SK-N-SH (cell line): ENCODE measurements at regions not wholly inside any gene's neighbourhood (a gene's known extent, or its start where the extent isn't known, plus 50 kb on each side); places are given as distances from the start of the nearest gene placed in this dataset.

Experiments used
- CTCF ChIA-PET: fragments of 300-600, 350-600 bp; formaldehyde crosslinking; extraction: SDS; loops from one replicate; lab custom pipeline; 2021; lab: Yijun Ruan, JAX
- POLR2A ChIA-PET: fragments of 350-600 bp; sonication (Branson Sonifier 250); formaldehyde crosslinking; extraction: SDS; loops from one replicate; lab custom pipeline; 2020; ENCODE audit warnings: antibody characterized with exemption, inconsistent platforms; lab: Yijun Ruan, JAX
- DNase-seq: peaks from one replicate; pipeline ENCODE4 v3.0.0; 2012
- H2AFZ ChIP-seq: fragments of 200-600 bp; sonication (generic); 2 replicates; pipeline ENCODE4 v1.8.1; 2016; ENCODE audit warnings: antibody characterized with exemption, mild to moderate bottlenecking, low read depth
- H3F3A ChIP-seq: fragments of 200-600 bp; sonication (generic); replicated peaks from 2 replicates; pipeline ENCODE3; 2016; ENCODE audit warnings: antibody characterized with exemption, mild to moderate bottlenecking; ENCODE audit not compliant: insufficient read depth
- H3K27ac ChIP-seq, 2 experiments: fragments of 200-500 bp in 1 of 2; fragments of 200-600 bp in 1 of 2; sonication (Bioruptor generic) in 1 of 2; sonication (generic), shearing (Covaris generic) in 1 of 2; 2 replicates each; pipeline versions ENCODE4 v1.5.1 to v1.6.1; 2014 to 2016; ENCODE audit warnings: low read depth in 2 of 2, inconsistent platforms in 1 of 2, low read length in 1 of 2, mild to moderate bottlenecking in 1 of 2, mixed read lengths in 1 of 2
- H3K27me3 ChIP-seq: fragments of 200-600 bp; sonication (generic), shearing (Covaris generic); 2 replicates; pipeline ENCODE4 v1.6.1; 2016; ENCODE audit warnings: mixed run types; ENCODE audit not compliant: insufficient read depth
- H3K36me3 ChIP-seq, 2 experiments: fragments of 200-500 bp in 1 of 2; fragments of 200-600 bp in 1 of 2; sonication (Bioruptor generic) in 1 of 2; sonication (generic) in 1 of 2; replicated peaks in 1 of 2; 2 replicates each; pipeline versions ENCODE3 to v1.5.1; 2014 to 2016; ENCODE audit warnings: low read length in 1 of 2, mild to moderate bottlenecking in 1 of 2; ENCODE audit not compliant: insufficient read depth in 2 of 2, control insufficient read depth in 1 of 2
- H3K4me1 ChIP-seq, 2 experiments: fragments of 200-500 bp in 1 of 2; fragments of 200-600 bp in 1 of 2; sonication (Bioruptor generic) in 1 of 2; sonication (generic), shearing (Covaris generic) in 1 of 2; 2 replicates each; pipeline versions ENCODE4 v1.5.1 to v1.6.1; 2014 to 2016; ENCODE audit warnings: low read depth in 1 of 2, low read length in 1 of 2, mixed run types in 1 of 2; ENCODE audit not compliant: insufficient read depth in 2 of 2, control insufficient read depth in 1 of 2
- H3K4me2 ChIP-seq: fragments of 200-600 bp; sonication (generic), shearing (Covaris generic); 2 replicates; pipeline ENCODE4 v1.6.1; 2017; ENCODE audit warnings: mixed run types
- H3K4me3 ChIP-seq, 2 experiments: fragments of 200-500 bp in 1 of 2; fragments of 200-600 bp in 1 of 2; sonication (Bioruptor generic) in 1 of 2; sonication (generic), shearing (Covaris generic) in 1 of 2; 2 replicates each; pipeline versions ENCODE4 v1.5.1 to v1.8.1; 2014 to 2016; ENCODE audit warnings: low read depth in 2 of 2, inconsistent platforms in 1 of 2, low read length in 1 of 2, mild to moderate bottlenecking in 1 of 2, mixed read lengths in 1 of 2, moderate library complexity in 1 of 2
- H3K79me2 ChIP-seq: fragments of 200-600 bp; sonication (generic); 2 replicates; pipeline ENCODE4 v1.8.1; 2017; ENCODE audit warnings: mild to moderate bottlenecking; ENCODE audit not compliant: insufficient read depth
- H3K9ac ChIP-seq: fragments of 200-600 bp; sonication (generic); 2 replicates; pipeline ENCODE4 v1.6.1; 2017; ENCODE audit warnings: mixed run types
- H3K9me2 ChIP-seq: fragments of 200-600 bp; sonication (generic); 2 replicates; pipeline ENCODE4 v1.6.1; 2017; ENCODE audit warnings: mixed run types
- H3K9me3 ChIP-seq: fragments of 200-600 bp; sonication (generic); 2 replicates; pipeline ENCODE4 v1.6.1; 2017; ENCODE audit warnings: mixed run types, mild to moderate bottlenecking, moderate library complexity
- H4K20me1 ChIP-seq: fragments of 200-600 bp; sonication (generic); 2 replicates; pipeline ENCODE4 v1.6.1; 2017; ENCODE audit warnings: mild to moderate bottlenecking, mixed run types; ENCODE audit not compliant: insufficient read depth
- FOXM1 ChIP-seq: IDR thresholded peaks from 2 replicates; pipeline ENCODE4 v1.4.0; 2012; ENCODE audit warnings: low read depth, mild to moderate bottlenecking
- GABPA ChIP-seq: IDR thresholded peaks from 2 replicates; pipeline ENCODE4 v1.4.0; 2012; ENCODE audit warnings: low read depth, mild to moderate bottlenecking
- MEF2A ChIP-seq: IDR thresholded peaks from 2 replicates; pipeline ENCODE4 v1.4.0; 2012; ENCODE audit warnings: low read depth, borderline replicate concordance
- MXI1 ChIP-seq: IDR thresholded peaks from 2 replicates; pipeline ENCODE4 v1.6.1; 2012; ENCODE audit warnings: mild to moderate bottlenecking, low read depth, low read length, improper control_type of control experiment
- NFIC ChIP-seq: IDR thresholded peaks from 2 replicates; pipeline ENCODE4 v1.4.0; 2012; ENCODE audit warnings: borderline replicate concordance
- RAD21 ChIP-seq: IDR thresholded peaks from 2 replicates; pipeline ENCODE4 v1.6.1; 2012; ENCODE audit warnings: mild to moderate bottlenecking, low read length
- RCOR1 ChIP-seq: fragments of 150-350 bp; IDR thresholded peaks from 2 replicates; pipeline ENCODE4 v1.6.1; 2017; ENCODE audit warnings: antibody characterized with exemption, low read length
- RFX5 ChIP-seq: IDR thresholded peaks from 2 replicates; pipeline ENCODE4 v1.6.1; 2012; ENCODE audit warnings: mild to moderate bottlenecking, improper control_type of control experiment, low read length
- TAF1 ChIP-seq: IDR thresholded peaks from 2 replicates; pipeline ENCODE4 v1.6.1; 2012; ENCODE audit warnings: low read depth, mild to moderate bottlenecking, low read length, moderate library complexity, borderline replicate concordance
- YY1 ChIP-seq: IDR thresholded peaks from 2 replicates; pipeline ENCODE4 v1.4.0; 2012; ENCODE audit warnings: low read depth, mild to moderate bottlenecking
- WGBS: methylation state at CpG from one replicate; pipeline ENCODE4 v1.1.6; 2017; ENCODE audit warnings: low lambda C conversion rate; 5-methylcytosine and 5-hydroxymethylcytosine counted together
- TF ChIP-seq, protein P1 (sequence below): IDR thresholded peaks from 2 replicates; pipeline ENCODE4 v1.4.0; 2012; ENCODE audit warnings: low read depth, borderline replicate concordance
- TF ChIP-seq, protein P2 (sequence below): fragments of 150-350 bp; IDR thresholded peaks from 2 replicates; pipeline ENCODE4 v1.6.1; 2017; ENCODE audit warnings: antibody characterized with exemption, low read length, low read depth, borderline replicate concordance
- TF ChIP-seq, protein P3 (sequence below): fragments of 150-350 bp; IDR thresholded peaks from 2 replicates; pipeline ENCODE4 v1.6.1; 2016; ENCODE audit warnings: mild to moderate bottlenecking, low read depth, low read length
- TF ChIP-seq, protein P4 (sequence below): IDR thresholded peaks from 2 replicates; pipeline ENCODE4 v1.4.0; 2012; ENCODE audit warnings: low read depth
- TF ChIP-seq, protein P5 (sequence below): fragments of 200-600 bp; sonication (generic); IDR thresholded peaks from 2 replicates; pipeline ENCODE4 v1.6.1; 2017; ENCODE audit warnings: antibody characterized with exemption, mild to moderate bottlenecking, moderate library complexity

DNA sequence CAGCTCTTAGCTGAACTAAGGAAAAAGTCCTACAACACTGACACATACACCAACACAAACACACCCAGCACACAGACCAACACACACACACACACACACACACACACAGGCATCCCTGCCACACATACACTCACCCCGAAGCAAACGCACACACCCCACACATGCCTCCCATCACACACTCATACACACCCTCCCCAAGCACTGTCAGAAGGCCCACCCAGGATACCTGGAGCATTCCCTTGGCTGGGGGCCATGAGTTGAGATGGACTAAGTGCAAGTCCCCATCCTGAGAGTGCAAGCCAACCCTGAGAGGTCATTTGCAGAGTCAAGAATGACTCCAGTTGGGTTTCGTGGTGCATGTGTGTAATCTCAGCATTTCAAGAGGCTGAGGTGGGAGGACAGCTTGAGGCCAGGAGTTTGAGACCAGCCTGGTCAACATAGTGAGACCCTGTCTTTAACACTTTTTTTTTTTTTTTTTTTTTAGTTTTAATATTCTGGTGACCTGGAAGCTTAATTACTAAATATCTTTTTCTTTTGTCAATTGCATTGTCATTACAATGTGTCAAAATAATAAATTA, 117.3 kb downstream of the RHOU start:
- 93% methylated on average over 3 of the region's 3 CpGs for WGBS
- H3K9ac ChIP-seq = no peak overlapping the region
- POLR2A ChIA-PET = no interaction called here

DNA sequence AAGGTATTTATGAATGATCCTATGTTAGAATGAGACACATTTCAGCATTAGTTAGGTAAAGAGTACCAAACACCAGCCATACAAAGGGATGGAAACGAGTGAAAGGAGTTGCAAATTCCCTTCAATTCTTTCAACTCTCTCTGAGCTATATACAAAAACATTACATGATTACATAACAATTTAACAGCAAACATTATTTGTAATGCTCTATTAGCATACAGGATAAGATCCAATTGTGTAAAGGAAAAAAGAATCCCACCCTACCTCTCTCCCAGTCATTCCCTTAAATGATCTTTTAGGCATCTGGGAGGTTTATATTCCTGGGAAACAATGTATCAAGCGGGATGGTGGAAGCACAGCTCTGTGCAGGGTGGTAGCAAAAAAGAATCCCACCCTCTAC, 117.9 kb downstream of the RHOU start:
- TF ChIP-seq, protein P1, sequence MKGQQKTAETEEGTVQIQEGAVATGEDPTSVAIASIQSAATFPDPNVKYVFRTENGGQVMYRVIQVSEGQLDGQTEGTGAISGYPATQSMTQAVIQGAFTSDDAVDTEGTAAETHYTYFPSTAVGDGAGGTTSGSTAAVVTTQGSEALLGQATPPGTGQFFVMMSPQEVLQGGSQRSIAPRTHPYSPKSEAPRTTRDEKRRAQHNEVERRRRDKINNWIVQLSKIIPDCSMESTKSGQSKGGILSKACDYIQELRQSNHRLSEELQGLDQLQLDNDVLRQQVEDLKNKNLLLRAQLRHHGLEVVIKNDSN = no peak
- TF ChIP-seq NFIC (no peak), MXI1 (no peak), FOXM1 (no peak), RAD21 (no peak), RCOR1 (no peak), TAF1 (no peak), MEF2A (no peak), GABPA (no peak)
- TF ChIP-seq, protein P2, sequence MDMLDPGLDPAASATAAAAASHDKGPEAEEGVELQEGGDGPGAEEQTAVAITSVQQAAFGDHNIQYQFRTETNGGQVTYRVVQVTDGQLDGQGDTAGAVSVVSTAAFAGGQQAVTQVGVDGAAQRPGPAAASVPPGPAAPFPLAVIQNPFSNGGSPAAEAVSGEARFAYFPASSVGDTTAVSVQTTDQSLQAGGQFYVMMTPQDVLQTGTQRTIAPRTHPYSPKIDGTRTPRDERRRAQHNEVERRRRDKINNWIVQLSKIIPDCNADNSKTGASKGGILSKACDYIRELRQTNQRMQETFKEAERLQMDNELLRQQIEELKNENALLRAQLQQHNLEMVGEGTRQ = no peak
- TF ChIP-seq, protein P3, sequence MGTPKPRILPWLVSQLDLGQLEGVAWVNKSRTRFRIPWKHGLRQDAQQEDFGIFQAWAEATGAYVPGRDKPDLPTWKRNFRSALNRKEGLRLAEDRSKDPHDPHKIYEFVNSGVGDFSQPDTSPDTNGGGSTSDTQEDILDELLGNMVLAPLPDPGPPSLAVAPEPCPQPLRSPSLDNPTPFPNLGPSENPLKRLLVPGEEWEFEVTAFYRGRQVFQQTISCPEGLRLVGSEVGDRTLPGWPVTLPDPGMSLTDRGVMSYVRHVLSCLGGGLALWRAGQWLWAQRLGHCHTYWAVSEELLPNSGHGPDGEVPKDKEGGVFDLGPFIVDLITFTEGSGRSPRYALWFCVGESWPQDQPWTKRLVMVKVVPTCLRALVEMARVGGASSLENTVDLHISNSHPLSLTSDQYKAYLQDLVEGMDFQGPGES = no peak
- TF ChIP-seq, protein P4, sequence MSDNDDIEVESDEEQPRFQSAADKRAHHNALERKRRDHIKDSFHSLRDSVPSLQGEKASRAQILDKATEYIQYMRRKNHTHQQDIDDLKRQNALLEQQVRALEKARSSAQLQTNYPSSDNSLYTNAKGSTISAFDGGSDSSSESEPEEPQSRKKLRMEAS = no peak
- H3K9ac ChIP-seq = no peak overlapping the region
- no peaks in the 10 kb centered on the region for H3K27me3 ChIP-seq
- ChIA-PET CTCF (no interaction called here), POLR2A (no interaction called here)
- no peak overlapping the region for H3K27ac ChIP-seq
- H3K79me2 ChIP-seq = no peaks in the 10 kb centered on the region
- 81% methylated on average over 2 of the region's 2 CpGs for WGBS
- no peaks in the 10 kb centered on the region for H4K20me1 ChIP-seq
- H3K4me2 ChIP-seq = no peak overlapping the region
- no peaks in the 10 kb centered on the region for H3F3A ChIP-seq
- H3K4me3 ChIP-seq = no peak overlapping the region
- no peaks in the 10 kb centered on the region for H3K9me2 ChIP-seq
- no peak overlapping the region for H2AFZ ChIP-seq
- no peaks in the 10 kb centered on the region for H3K36me3 ChIP-seq
- DNase-seq = no peak
- peaks cover 0 to 2% of the 10 kb centered on the region in 2 experiments; a peak in 1 of 4 replicates for H3K4me1 ChIP-seq
- no peaks in the 10 kb centered on the region for H3K9me3 ChIP-seq

More for the DNA sequence above, 117.3 kb downstream of the RHOU start:
- Histone ChIP-seq H3K36me3 (no peaks in the 10 kb centered on the region), H3K4me1 (peaks cover 0 to 2% of the 10 kb centered on the region in 2 experiments; a peak in 1 of 4 replicates), H3K9me2 (no peaks in the 10 kb centered on the region), H3K4me3 (no peak overlapping the region), H3K79me2 (no peaks in the 10 kb centered on the region), H3K4me2 (no peak overlapping the region)
- DNase-seq = no peak
- TF ChIP-seq, protein P5, sequence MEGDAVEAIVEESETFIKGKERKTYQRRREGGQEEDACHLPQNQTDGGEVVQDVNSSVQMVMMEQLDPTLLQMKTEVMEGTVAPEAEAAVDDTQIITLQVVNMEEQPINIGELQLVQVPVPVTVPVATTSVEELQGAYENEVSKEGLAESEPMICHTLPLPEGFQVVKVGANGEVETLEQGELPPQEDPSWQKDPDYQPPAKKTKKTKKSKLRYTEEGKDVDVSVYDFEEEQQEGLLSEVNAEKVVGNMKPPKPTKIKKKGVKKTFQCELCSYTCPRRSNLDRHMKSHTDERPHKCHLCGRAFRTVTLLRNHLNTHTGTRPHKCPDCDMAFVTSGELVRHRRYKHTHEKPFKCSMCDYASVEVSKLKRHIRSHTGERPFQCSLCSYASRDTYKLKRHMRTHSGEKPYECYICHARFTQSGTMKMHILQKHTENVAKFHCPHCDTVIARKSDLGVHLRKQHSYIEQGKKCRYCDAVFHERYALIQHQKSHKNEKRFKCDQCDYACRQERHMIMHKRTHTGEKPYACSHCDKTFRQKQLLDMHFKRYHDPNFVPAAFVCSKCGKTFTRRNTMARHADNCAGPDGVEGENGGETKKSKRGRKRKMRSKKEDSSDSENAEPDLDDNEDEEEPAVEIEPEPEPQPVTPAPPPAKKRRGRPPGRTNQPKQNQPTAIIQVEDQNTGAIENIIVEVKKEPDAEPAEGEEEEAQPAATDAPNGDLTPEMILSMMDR = no peak
- no peak for TF ChIP-seq RFX5
- TF ChIP-seq, protein P3 = no peak
- no peak for TF ChIP-seq FOXM1
- TF ChIP-seq, protein P2 = no peak
- no peak for TF ChIP-seq YY1
- TF ChIP-seq, all 33 proteins: peak for 0
- H3K27me3 ChIP-seq = no peaks in the 10 kb centered on the region
- no peaks in the 10 kb centered on the region for H3K9me3 ChIP-seq
- H4K20me1 ChIP-seq = no peaks in the 10 kb centered on the region
- CTCF ChIA-PET = no interaction called here
- H3F3A ChIP-seq = no peaks in the 10 kb centered on the region
- no peak overlapping the region for H3K27ac ChIP-seq
- H2AFZ ChIP-seq = no peak overlapping the region
